ENCODE measurements at regions not wholly inside any gene's neighbourhood (a gene's known extent, or its start where the extent isn't known, plus 50 kb on each side); places are given as distances from the start of the nearest gene placed in this dataset.
"Not testable (repeated sequence)": the region's sequence is repeated elsewhere in the genome, so short reads cannot be mapped to it uniquely, and the experiment has no call there.

DNA sequence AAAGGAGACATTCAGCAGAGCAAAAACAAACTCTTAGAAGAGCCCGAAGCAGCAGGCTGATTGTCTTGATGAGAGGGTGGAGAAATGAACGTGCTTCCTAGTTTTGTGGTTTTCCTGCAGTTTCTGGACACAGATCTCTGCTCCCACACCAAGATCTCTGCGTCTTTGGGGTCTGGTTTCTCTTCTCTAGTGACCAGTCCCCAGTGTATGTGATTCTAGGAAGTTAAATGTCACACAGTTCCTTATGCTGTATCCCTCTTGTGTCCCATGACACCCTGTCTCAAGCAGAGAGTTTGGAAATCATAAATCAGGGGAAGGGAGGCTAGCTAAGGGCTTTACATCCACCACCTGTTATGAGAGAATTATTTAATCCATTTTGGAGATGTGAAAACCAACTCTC lies 55.4 kb upstream of the KLF14 start:
- TF ChIP-seq POLR2A (IDR thresholded peaks at IDR 0.05) (no peak), CTCF (IDR thresholded peaks at IDR 0.05) (no peak), POLR2AphosphoS5 (IDR thresholded peaks at IDR 0.05) (no peak)

DNA sequence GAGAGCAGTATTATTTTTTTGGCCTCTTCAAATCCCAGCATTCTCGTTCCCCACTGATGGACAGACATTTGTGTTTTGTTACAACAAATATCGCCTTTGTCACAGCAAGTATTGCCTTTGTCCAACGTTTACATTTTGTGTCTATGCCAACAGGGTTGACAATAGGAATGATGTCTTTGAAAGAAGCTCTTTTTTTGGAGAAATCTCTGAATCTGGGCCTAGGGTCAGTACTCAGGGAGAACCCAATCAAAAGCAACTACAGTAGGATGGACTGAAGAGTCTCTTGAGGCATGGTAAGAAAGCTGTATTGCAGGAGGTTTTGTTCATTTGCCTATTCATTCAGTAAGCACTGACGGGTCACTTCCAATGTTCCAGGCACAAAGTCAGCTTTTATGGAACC lies 57.7 kb upstream of the KLF14 start:
- intact Hi-C loops (cut with DNase I; ENCODE audit: low total_unique reads), result no loop called here
- Histone ChIP-seq H3K36me3 (no peaks in the 10 kb centered on the region), H3K9me3 (no peaks in the 10 kb centered on the region), H3K4me1 (no peaks in the 10 kb centered on the region), H3K4me3 (no peak overlapping the region), H3K27ac (no peak overlapping the region), H3K27me3 (no peaks in the 10 kb centered on the region)
- no peak for DNase-seq (ENCODE audit: low spot score in 2 of 2)
- TF ChIP-seq CTCF (IDR thresholded peaks at IDR 0.05) (no peak), POLR2A (IDR thresholded peaks at IDR 0.05) (no peak), POLR2AphosphoS5 (IDR thresholded peaks at IDR 0.05) (no peak)

More for the DNA sequence above, 55.4 kb upstream of the KLF14 start:
- no peaks in the 10 kb centered on the region for H3K27me3 ChIP-seq
- intact Hi-C loops (cut with DNase I; ENCODE audit: low total_unique reads), result no loop called here
- H3K36me3 ChIP-seq, result no peaks in the 10 kb centered on the region
- no peak overlapping the region for H3K4me3 ChIP-seq
- DNase-seq (ENCODE audit: low spot score in 2 of 2), result no peak
- H3K9me3 ChIP-seq, result no peaks in the 10 kb centered on the region
- H3K27ac ChIP-seq, result no peak overlapping the region
- H3K4me1 ChIP-seq, result no peaks in the 10 kb centered on the region

DNA sequence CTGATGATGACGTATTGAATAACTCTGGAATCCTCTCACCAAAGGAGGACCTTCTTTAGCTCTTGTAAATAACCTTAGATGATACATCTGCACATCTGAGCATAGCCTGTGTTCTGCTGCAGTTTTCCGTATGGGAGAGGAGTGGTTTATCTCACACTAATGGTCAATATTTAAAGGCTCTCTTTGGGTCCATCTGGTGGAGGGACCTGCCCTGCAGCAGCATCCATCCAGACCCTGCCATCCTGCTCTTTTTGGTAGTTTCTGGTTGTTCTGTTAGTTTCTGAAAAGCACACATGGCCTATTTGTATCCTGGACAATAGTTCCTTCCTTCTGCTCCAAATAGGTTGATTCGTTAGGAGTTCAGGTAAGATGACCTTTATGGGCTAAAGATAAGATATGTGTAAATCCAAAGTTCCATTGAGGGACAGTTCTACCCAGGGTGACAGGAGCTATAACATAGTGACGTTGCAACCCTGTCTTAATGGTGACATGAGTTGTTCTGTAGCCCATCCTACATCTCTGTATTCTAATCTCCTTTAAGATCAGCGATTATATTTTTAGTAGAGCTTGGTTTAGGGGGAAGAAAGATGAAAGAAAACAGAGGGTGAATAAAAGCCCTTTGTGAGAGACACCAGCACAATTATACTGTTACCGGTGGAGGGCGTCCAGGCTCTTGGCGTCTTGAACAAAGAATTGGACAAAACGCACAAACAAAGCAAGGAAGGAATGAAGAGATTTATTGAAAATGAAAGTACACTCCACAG lies 60.0 kb upstream of the KLF14 start:
- intact Hi-C loops (cut with DNase I; ENCODE audit: low total_unique reads), result no loop called here
- Histone ChIP-seq H3K27ac (no peak overlapping the region), H3K4me3 (peak overlapping the region in 1 of 3 donors; percentile 42), H3K4me1 (no peaks in the 10 kb centered on the region), H3K27me3 (no peaks in the 10 kb centered on the region), H3K36me3 (no peaks in the 10 kb centered on the region), H3K9me3 (no peaks in the 10 kb centered on the region)
- TF ChIP-seq POLR2A (IDR thresholded peaks at IDR 0.05), result no peak
- no peak for DNase-seq (ENCODE audit: low spot score in 2 of 2)

- Histone ChIP-seq H3K4me3 (peak overlapping the region in 1 of 3 donors; percentile 42), H3K4me1 (no peaks in the 10 kb centered on the region), H3K36me3 (no peaks in the 10 kb centered on the region), H3K27ac (no peak overlapping the region), H3K27me3 (no peaks in the 10 kb centered on the region), H3K9me3 (no peaks in the 10 kb centered on the region)
- TF ChIP-seq POLR2AphosphoS5 (IDR thresholded peaks at IDR 0.05), result no peak
- no peak for TF ChIP-seq POLR2A (IDR thresholded peaks at IDR 0.05)
- no peak for TF ChIP-seq CTCF (IDR thresholded peaks at IDR 0.05)
- no peak for DNase-seq (ENCODE audit: low spot score in 2 of 2)
- intact Hi-C loops (cut with DNase I; ENCODE audit: low total_unique reads), result no loop called here
Observed at GRCh38 chr7:130794619-130794922, 60.6 kb upstream of the KLF14 start.

GRCh38 chr7:130796425-130796824 lies 62.4 kb upstream of the KLF14 start:
- H3K4me1 ChIP-seq; H3K27ac ChIP-seq; DNase-seq (ENCODE audit: low spot score in 2 of 2); H3K36me3 ChIP-seq; intact Hi-C loops (cut with DNase I; ENCODE audit: low total_unique reads); H3K27me3 ChIP-seq; H3K4me3 ChIP-seq; H3K9me3 ChIP-seq: not testable (repeated sequence)

- intact Hi-C loops (cut with DNase I; ENCODE audit: low total_unique reads), result no loop called here
- no peaks in the 10 kb centered on the region for H3K9me3 ChIP-seq
- TF ChIP-seq POLR2AphosphoS5 (IDR thresholded peaks at IDR 0.05), result no peak
- no peak for TF ChIP-seq CTCF (IDR thresholded peaks at IDR 0.05)
- TF ChIP-seq POLR2A (IDR thresholded peaks at IDR 0.05), result no peak
Observed at GRCh38 chr7:130803127-130803526, 69.1 kb upstream of the KLF14 start.

More at GRCh38 chr7:130803127-130803526, 69.1 kb upstream of the KLF14 start:
- Histone ChIP-seq H3K27me3 (no peaks in the 10 kb centered on the region), H3K4me1 (no peaks in the 10 kb centered on the region), H3K36me3 (no peaks in the 10 kb centered on the region), H3K4me3 (no peak overlapping the region), H3K27ac (no peak overlapping the region)
- no peak for DNase-seq (ENCODE audit: low spot score in 2 of 2)
